Parathyroid adenoma (tissue), 2 donors: ENCODE measurements at regions not wholly inside any gene's neighbourhood (a gene's known extent, or its start where the extent isn't known, plus 50 kb on each side); places are given as distances from the start of the nearest gene placed in this dataset.

ENCODE experiments used
- H2AFZ ChIP-seq: fragments of 300-600 bp; sonication (generic); one replicate; pipeline ENCODE4 v1.7.0; 2017; ENCODE audit warnings: antibody characterized with exemption, mild to moderate bottlenecking
- H3K27ac ChIP-seq: fragments of 300-600 bp; sonication (generic); one replicate; pipeline ENCODE4 v1.7.0; 2017
- H3K27me3 ChIP-seq: fragments of 300-600 bp; sonication (generic); one replicate; pipeline ENCODE4 v1.7.0; 2017; ENCODE audit warnings: low read length; ENCODE audit not compliant: control insufficient read depth, insufficient read depth
- H3K36me3 ChIP-seq: fragments of 300-600 bp; sonication (generic); one replicate; pipeline ENCODE4 v1.7.0; 2017; ENCODE audit warnings: low read length; ENCODE audit not compliant: control insufficient read depth, insufficient read depth
- H3K4me1 ChIP-seq: fragments of 300-600 bp; sonication (generic); one replicate; pipeline ENCODE4 v1.7.0; 2017; ENCODE audit warnings: control low read depth
- H3K4me2 ChIP-seq: fragments of 300-600 bp; sonication (generic); one replicate; pipeline ENCODE4 v1.7.0; 2017; ENCODE audit warnings: low read length
- H3K4me3 ChIP-seq: fragments of 300-600 bp; sonication (generic); one replicate; pipeline ENCODE4 v1.7.0; 2017; ENCODE audit warnings: low read depth, low read length
- H3K79me2 ChIP-seq: fragments of 300-600 bp; sonication (generic); one replicate; pipeline ENCODE4 v1.7.0; 2017; ENCODE audit warnings: control low read depth
- H3K9ac ChIP-seq: fragments of 300-600 bp; sonication (generic); one replicate; pipeline ENCODE4 v1.7.0; 2017; ENCODE audit warnings: mild to moderate bottlenecking
- H3K9me3 ChIP-seq: fragments of 300-600 bp; sonication (generic); one replicate; pipeline ENCODE4 v1.7.0; 2017; ENCODE audit warnings: low read length; ENCODE audit not compliant: control insufficient read depth
- TF ChIP-seq, protein P1 (sequence below): fragments of 300-600 bp; sonication (generic); IDR thresholded peaks from one replicate; pipeline ENCODE4 v1.7.0; 2017; ENCODE audit warnings: antibody characterized with exemption, mild to moderate bottlenecking
- donor health status: primary hyperparathyroidism.

DNA sequence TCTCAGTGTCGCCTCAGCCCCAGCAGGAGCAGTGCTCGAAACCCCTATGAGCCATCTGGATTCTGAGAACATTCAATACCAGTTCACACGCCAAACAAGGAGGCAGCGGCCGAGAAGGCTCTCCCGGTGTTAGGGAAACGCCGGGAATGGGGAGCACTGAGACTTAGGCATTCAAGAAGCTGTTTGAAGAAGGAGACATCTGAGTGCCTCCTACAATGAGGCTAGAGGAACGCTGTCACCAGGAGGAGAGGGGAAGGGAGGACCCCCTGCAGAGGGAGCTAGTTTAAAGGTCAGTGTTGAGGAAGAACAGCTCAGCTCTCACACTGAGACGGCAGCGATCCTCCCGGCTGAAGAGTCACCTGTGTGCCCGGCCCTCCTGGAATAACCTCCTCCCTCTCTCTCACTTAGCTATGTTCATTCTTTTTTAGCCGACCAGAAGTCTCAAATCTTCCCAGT is 69.9 kb downstream of the SERPINA3 start:
- TF ChIP-seq, protein P1, sequence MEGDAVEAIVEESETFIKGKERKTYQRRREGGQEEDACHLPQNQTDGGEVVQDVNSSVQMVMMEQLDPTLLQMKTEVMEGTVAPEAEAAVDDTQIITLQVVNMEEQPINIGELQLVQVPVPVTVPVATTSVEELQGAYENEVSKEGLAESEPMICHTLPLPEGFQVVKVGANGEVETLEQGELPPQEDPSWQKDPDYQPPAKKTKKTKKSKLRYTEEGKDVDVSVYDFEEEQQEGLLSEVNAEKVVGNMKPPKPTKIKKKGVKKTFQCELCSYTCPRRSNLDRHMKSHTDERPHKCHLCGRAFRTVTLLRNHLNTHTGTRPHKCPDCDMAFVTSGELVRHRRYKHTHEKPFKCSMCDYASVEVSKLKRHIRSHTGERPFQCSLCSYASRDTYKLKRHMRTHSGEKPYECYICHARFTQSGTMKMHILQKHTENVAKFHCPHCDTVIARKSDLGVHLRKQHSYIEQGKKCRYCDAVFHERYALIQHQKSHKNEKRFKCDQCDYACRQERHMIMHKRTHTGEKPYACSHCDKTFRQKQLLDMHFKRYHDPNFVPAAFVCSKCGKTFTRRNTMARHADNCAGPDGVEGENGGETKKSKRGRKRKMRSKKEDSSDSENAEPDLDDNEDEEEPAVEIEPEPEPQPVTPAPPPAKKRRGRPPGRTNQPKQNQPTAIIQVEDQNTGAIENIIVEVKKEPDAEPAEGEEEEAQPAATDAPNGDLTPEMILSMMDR = no peak
- H3K9ac ChIP-seq = no peak overlapping the region

DNA sequence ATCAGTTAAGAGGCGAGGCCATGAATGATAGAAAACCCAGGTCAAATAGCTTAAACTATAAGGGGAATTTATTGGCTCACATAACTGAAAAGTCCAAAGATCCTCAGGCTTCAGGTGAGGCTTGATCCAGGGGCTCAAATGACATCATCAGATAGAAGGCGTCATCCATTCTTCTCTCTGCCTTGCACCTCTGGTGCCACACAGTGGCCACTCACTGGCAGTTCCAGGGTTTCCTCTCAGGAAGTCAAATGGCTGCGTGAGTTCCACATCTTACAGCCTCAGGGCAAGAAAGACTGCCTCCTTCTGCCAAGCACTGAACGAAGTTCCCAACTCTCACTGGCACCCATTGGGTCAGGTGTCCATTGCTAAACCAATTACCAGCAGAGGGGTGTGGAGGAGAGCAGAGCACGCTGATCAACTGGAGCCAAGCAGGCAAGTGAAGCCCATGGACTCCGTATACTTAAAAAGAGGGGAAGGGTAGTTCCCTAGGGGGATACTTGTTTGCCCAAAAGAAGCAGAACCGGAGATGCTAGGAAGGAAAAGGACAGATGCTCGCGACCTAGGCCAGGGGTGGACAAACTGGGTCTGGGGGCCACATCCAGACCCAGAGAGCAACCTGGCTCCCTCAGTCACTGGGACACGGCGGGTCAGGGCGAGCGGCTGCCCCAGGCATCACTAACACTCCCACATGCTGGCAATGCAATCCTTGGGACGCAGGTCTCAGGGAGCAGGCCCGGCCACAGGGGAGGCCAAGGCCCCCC is 69.3 kb downstream of the SERPINA3 start:
- no peaks in the 10 kb centered on the region for H3K4me1 ChIP-seq

More for the DNA sequence above, 69.9 kb downstream of the SERPINA3 start:
- H3K27ac ChIP-seq = no peak overlapping the region
- no peaks in the 10 kb centered on the region for H3K4me1 ChIP-seq
- no peaks in the 10 kb centered on the region for H3K9me3 ChIP-seq
- H3K27me3 ChIP-seq = no peaks in the 10 kb centered on the region
- no peak overlapping the region for H3K4me3 ChIP-seq
- no peak overlapping the region for H2AFZ ChIP-seq
- H3K79me2 ChIP-seq = no peaks in the 10 kb centered on the region
- no peaks in the 10 kb centered on the region for H3K36me3 ChIP-seq
- H3K4me2 ChIP-seq = no peak overlapping the region

DNA sequence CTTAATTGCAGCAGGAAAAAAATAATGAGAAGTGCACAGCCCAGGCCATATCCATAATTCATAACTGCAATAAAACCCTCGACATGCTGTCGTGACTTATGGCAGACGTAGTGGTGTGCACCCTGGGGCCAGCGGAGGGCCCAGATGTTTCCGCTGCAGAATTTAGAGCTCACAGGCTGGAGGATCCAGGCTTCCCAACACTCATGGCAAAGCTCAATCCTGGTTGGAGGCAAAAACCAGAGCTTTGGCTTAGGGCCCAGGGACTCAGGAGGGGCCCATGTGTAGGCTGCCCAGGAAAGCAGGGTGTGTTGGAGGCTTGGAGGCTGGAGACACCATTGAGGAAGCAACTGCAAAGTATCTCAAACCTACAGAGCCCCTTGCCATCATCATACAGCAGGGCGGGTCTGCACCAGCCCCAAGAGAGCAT is 68.7 kb downstream of the SERPINA3 start:
- H3K27me3 ChIP-seq = no peaks in the 10 kb centered on the region
- TF ChIP-seq, protein P1 = no peak
- H3K9ac ChIP-seq = no peak overlapping the region
- no peak overlapping the region for H3K27ac ChIP-seq
- H3K4me1 ChIP-seq = no peaks in the 10 kb centered on the region
- H2AFZ ChIP-seq = no peak overlapping the region
- H3K9me3 ChIP-seq = no peaks in the 10 kb centered on the region
- no peak overlapping the region for H3K4me2 ChIP-seq
- H3K4me3 ChIP-seq = no peak overlapping the region
- no peaks in the 10 kb centered on the region for H3K36me3 ChIP-seq
- H3K79me2 ChIP-seq = no peaks in the 10 kb centered on the region

More for the DNA sequence above, 69.3 kb downstream of the SERPINA3 start:
- Histone ChIP-seq H3K9me3 (no peaks in the 10 kb centered on the region), H3K79me2 (no peaks in the 10 kb centered on the region), H3K27ac (no peak overlapping the region), H3K36me3 (no peaks in the 10 kb centered on the region), H3K9ac (no peak overlapping the region), H3K27me3 (no peaks in the 10 kb centered on the region), H3K4me2 (no peak overlapping the region), H3K4me3 (no peak overlapping the region), H2AFZ (no peak overlapping the region)
- TF ChIP-seq, protein P1 = no peak

DNA sequence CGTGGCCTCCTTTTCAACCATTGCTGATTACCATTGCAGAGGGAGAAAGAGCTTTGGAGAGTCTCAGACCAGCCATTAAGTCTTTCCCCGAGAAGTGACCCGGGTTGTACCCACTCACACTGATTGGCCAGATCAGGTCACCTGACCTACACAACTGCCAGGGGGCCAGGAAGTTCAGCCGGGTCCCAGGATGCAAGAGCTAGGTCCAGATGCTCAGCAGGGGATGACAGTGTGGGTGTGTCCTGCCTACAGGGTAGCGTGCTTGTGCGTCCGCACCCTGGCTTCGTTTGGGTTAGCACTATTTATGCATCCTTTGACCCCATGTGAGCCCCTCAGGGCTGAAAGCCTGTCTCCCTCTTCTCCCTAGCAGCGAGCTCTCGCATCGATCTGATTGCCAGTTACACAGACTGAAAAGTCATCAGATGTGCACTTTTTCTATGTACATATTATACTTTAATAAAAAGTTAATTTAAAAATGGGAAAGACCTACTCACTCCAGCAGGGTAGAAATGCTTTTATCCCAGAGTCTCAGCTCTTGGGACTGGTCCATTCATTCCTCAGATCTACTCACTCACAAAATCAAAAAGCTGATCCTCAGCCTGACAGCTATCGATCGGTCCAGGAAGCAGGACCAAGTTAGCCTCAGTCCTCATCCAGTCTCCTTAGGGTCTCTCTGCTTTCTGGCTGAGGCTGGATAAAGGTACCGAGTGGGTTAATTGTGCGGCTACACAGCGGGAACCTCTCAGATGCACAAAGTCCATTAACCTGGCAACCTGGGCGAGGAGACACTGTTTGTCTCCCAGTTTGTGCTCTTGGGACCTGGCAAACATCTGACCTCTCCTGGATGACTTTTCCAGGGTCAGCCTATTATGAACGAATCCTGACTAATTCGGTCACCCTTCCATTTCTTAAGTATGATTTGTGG is 68.0 kb downstream of the SERPINA3 start:
- Histone ChIP-seq H3K27ac (no peak overlapping the region), H3K4me3 (no peak overlapping the region)
- TF ChIP-seq, protein P1 = no peak

More for the DNA sequence above, 68.0 kb downstream of the SERPINA3 start:
- Histone ChIP-seq H3K4me2 (no peak overlapping the region), H3K36me3 (no peaks in the 10 kb centered on the region), H3K9ac (no peak overlapping the region), H2AFZ (no peak overlapping the region), H3K9me3 (no peaks in the 10 kb centered on the region), H3K27me3 (no peaks in the 10 kb centered on the region), H3K4me1 (no peaks in the 10 kb centered on the region), H3K79me2 (no peaks in the 10 kb centered on the region)
